Common myeloid progenitor, CD34-positive (primary cell): ENCODE measurements at regions not wholly inside any gene's neighbourhood (a gene's known extent, or its start where the extent isn't known, plus 50 kb on each side); places are given as distances from the start of the nearest gene placed in this dataset.

Source experiments
- CTCF ChIA-PET: fragments of 350-600 bp; sonication (Branson Sonifier 250); formaldehyde crosslinking; loops from one replicate; lab custom pipeline; 2021; ENCODE audit warnings: antibody characterized with exemption; lab: Charles Lee
- POLR2A ChIA-PET: fragments of 350-600 bp; sonication (Branson Sonifier 250); formaldehyde crosslinking; loops from one replicate; lab custom pipeline; 2021; ENCODE audit warnings: antibody characterized with exemption; lab: Charles Lee
- DNase-seq, 3 donors: peaks; one replicate each; pipeline versions ENCODE4 v3.0.0 to v3.0.0-alpha.2; 2013
- H3K27ac ChIP-seq, 2 experiments: 1 replicate in 1 of 2; 2 replicates in 1 of 2; pipeline ENCODE4 v1.7.0; 2013; ENCODE audit warnings: inconsistent platforms in 2 of 2, low read length in 2 of 2, mild to moderate bottlenecking in 2 of 2, low read depth in 1 of 2, moderate library complexity in 1 of 2; ENCODE audit not compliant: severe bottlenecking in 2 of 2, insufficient read depth in 1 of 2, poor library complexity in 1 of 2
- H3K27me3 ChIP-seq, 5 experiments: replicated peaks in 2 of 5; 1 replicate in 3 of 5; 2 replicates in 2 of 5; pipeline versions ENCODE4 v1.6.1 to v1.7.0; 2013; ENCODE audit warnings: low read length in 4 of 5, mild to moderate bottlenecking in 2 of 5, moderate library complexity in 2 of 5, inconsistent platforms in 1 of 5; ENCODE audit not compliant: insufficient read depth in 5 of 5, control insufficient read depth in 4 of 5
- H3K36me3 ChIP-seq, 4 experiments: 1 replicate in 2 of 4; 2 replicates in 2 of 4; pipeline versions ENCODE4 v1.6.1 to v1.7.0; 2013; ENCODE audit warnings: low read length in 3 of 4, control low read depth in 1 of 4, mild to moderate bottlenecking in 1 of 4; ENCODE audit not compliant: control insufficient read depth in 4 of 4, insufficient read depth in 4 of 4
- H3K4me1 ChIP-seq, 4 experiments: 1 replicate in 3 of 4; 2 replicates in 1 of 4; pipeline versions ENCODE4 v1.6.1 to v1.7.1; 2013; ENCODE audit warnings: low read length in 3 of 4, mild to moderate bottlenecking in 3 of 4, control low read depth in 1 of 4, inconsistent platforms in 1 of 4, moderate library complexity in 1 of 4; ENCODE audit not compliant: control insufficient read depth in 4 of 4, insufficient read depth in 4 of 4; ENCODE audit errors: control extremely low read depth in 1 of 4
- H3K4me3 ChIP-seq, 7 experiments: 1 replicate in 4 of 7; 2 replicates in 3 of 7; pipeline versions ENCODE4 v1.5.1 to v1.7.0; 2013; ENCODE audit warnings: mild to moderate bottlenecking in 7 of 7, low read length in 6 of 7, moderate library complexity in 6 of 7, inconsistent platforms in 2 of 7, low read depth in 2 of 7, control low read depth in 1 of 7; ENCODE audit not compliant: insufficient read depth in 4 of 7, control insufficient read depth in 1 of 7; ENCODE audit errors: extremely low read depth in 1 of 7
- H3K9me3 ChIP-seq, 5 experiments: 1 replicate in 4 of 5; 2 replicates in 1 of 5; pipeline versions ENCODE4 v1.6.1 to v1.7.1; 2013; ENCODE audit warnings: low read length in 4 of 5, mild to moderate bottlenecking in 2 of 5, inconsistent platforms in 1 of 5, low read depth in 1 of 5, moderate library complexity in 1 of 5; ENCODE audit not compliant: control insufficient read depth in 4 of 5, insufficient read depth in 2 of 5; ENCODE audit errors: control extremely low read depth in 1 of 5
- WGBS: methylation state at CpG from one replicate; pipeline ENCODE4 v1.1.5; 2013; ENCODE audit not compliant: insufficient coverage; 5-methylcytosine and 5-hydroxymethylcytosine counted together

DNA sequence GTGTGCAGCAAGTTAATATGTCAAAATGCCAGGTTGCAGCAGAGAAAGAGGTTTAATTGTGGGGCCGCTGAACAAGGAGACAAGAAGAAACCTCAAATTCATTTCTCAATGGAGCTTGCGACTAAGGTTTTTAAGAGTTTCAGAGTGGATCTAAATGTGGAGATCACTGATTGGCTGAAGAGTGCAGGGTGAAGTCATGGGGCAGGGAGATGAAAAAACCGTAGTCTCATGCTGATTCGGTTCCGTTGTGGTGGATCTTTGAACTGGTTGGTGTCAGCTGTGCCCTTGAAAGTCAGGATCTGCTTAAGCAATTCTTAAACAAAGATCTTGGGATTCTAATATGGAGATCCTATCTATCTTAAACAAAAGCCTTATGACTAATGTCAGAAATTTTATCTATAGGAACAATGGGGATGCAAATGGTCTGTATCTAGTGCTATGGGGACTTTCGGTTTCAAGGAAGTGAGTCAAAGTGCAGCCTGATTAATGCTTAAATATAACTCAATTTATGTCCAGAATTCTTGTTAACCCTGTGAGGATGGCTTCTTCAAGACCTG is 173.9 kb upstream of the CENPE start:
- ChIA-PET POLR2A (no interaction called here), CTCF (no interaction called here)
- Histone ChIP-seq H3K36me3 (no peaks in the 10 kb centered on the region), H3K4me3 (no peak overlapping the region), H3K27me3 (no peaks in the 10 kb centered on the region), H3K27ac (no peak overlapping the region), H3K9me3 (no peaks in the 10 kb centered on the region), H3K4me1 (no peaks in the 10 kb centered on the region)
- DNase-seq, result no peak
- 89% methylated on average over 4 of the region's 6 CpGs for WGBS

DNA sequence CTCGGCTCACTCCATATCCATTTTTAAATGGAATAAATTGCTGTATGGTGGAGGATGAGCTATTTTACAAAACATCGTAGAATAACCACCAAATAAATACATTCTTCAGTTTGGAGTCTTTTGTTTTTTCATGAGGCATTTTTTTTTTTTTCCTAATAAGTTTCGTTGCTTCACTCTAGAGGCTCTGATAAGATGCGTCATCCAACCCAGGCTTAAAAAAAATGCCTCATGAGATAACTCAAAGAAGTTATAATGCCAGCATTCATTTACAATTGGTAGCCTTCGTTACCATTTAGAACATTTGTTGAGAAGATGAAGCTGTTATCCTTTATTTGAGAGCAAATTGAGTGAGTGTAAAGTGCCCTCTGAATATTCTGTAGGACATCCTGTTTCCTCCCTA is 172.2 kb upstream of the CENPE start:
- no peak for DNase-seq
- WGBS, result no CpG with 5 or more reads among the region's 5 CpGs
- Histone ChIP-seq H3K36me3 (no peaks in the 10 kb centered on the region), H3K4me3 (no peak overlapping the region), H3K27ac (no peak overlapping the region), H3K9me3 (no peaks in the 10 kb centered on the region), H3K4me1 (no peaks in the 10 kb centered on the region), H3K27me3 (no peaks in the 10 kb centered on the region)
- ChIA-PET CTCF (no interaction called here), POLR2A (no interaction called here)

DNA sequence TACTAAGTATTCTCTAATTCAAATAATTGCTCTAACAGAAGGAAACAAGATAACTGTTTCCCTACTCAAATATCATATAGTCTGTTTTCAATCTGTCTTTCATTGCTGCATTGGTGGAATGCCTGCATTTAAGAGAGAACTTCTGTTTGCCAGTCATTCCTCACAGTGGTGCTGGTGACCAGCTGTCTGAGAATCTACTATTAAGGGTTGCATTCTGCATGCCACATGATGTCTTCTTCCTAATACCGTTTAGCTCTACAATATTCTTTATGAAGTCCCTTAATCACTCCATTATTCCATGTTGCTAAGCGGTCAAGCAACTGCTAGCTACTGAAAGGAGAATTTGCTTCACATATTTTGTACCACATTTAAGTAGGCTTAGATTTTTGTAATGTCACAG is 167.1 kb upstream of the CENPE start:
- Histone ChIP-seq H3K9me3 (peaks cover 0 to 4% (median 0%) of the 10 kb centered on the region in 5 experiments), H3K27ac (no peak overlapping the region), H3K4me1 (no peaks in the 10 kb centered on the region), H3K27me3 (no peaks in the 10 kb centered on the region), H3K4me3 (no peak overlapping the region), H3K36me3 (no peaks in the 10 kb centered on the region)
- WGBS, result no CpG with 5 or more reads among the region's 2 CpGs
- ChIA-PET POLR2A (no interaction called here), CTCF (no interaction called here)
- no peak for DNase-seq

DNA sequence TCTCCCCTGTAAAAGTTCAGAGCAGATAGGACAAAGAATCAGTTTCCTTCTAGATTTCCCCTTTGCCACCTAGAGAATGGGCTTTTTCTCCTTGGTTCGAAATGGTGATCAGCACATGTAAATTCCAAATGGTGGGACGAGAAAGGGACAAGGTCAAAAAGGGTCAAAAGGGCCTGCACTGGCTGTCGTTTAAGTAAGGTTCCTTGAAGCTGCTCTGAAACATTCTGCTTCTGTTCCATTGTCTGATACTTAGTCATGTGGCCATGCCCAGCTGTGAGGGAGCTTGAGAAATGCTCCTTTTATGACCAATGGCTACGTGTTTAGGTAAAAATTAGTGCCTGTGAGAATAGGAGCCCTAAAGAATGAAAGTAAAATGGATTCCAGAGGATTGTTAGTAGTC is 165.9 kb upstream of the CENPE start:
- ChIA-PET CTCF (no interaction called here), POLR2A (no interaction called here)
- Histone ChIP-seq H3K4me3 (no peak overlapping the region), H3K9me3 (peaks cover 0 to 8% (median 3%) of the 10 kb centered on the region in 5 experiments), H3K27ac (no peak overlapping the region), H3K4me1 (no peaks in the 10 kb centered on the region), H3K27me3 (no peaks in the 10 kb centered on the region), H3K36me3 (no peaks in the 10 kb centered on the region)
- DNase-seq, result no peak
- 96% methylated on average over 4 of the region's 4 CpGs for WGBS

DNA sequence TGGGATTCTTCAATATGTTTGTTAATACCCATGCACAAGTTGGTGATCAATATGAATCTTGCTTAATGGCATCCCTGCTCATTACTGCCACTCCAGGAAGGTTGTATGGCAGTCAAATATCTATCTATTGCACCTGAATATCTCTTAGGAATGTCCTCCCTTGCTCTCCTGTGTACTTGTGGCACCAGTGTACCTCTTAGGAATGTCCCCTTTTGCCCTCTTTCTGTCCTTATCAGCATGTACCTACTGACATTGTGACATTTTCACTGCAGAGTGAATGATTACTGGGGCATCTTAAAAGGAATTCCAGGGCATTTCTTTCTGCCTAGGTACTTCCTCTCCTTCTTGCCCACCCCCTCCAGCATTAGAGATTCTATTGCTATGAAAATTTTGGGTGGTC is 163.8 kb upstream of the CENPE start:
- Histone ChIP-seq H3K4me1 (no peaks in the 10 kb centered on the region), H3K4me3 (no peak overlapping the region), H3K27me3 (no peaks in the 10 kb centered on the region), H3K9me3 (peaks cover 0 to 9% (median 3%) of the 10 kb centered on the region in 5 experiments), H3K27ac (no peak overlapping the region), H3K36me3 (no peaks in the 10 kb centered on the region)
- ChIA-PET CTCF (no interaction called here), POLR2A (no interaction called here)
- DNase-seq, result no peak

DNA sequence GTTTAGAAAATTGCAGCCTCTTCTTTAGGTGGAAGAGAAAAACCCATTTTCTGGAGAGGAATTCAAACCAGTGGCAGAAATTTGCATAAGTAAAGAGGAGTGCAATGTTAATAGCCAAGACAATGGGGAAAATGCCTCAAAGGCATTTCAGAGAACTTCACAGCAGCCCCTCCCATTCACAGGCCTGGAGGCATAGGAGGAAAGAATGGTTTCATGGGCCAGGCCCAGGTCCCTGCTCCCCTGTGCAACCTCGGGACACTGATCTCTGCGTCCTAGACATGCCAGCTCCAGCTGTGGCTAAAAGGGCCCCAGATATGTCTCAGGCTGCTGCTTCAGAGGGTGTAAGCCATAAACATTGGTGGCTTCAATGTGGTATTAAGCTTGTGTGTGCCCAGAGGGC is 161.8 kb upstream of the CENPE start:
- no peak overlapping the region for H3K27ac ChIP-seq
- ChIA-PET POLR2A (no interaction called here), CTCF (no interaction called here)
- no peak overlapping the region for H3K4me3 ChIP-seq
- peaks cover 0 to 9% (median 3%) of the 10 kb centered on the region in 5 experiments for H3K9me3 ChIP-seq
- no peaks in the 10 kb centered on the region for H3K4me1 ChIP-seq
- H3K36me3 ChIP-seq, result no peaks in the 10 kb centered on the region
- DNase-seq, result no peak
- 96% methylated on average over 2 of the region's 2 CpGs for WGBS
- no peaks in the 10 kb centered on the region for H3K27me3 ChIP-seq

DNA sequence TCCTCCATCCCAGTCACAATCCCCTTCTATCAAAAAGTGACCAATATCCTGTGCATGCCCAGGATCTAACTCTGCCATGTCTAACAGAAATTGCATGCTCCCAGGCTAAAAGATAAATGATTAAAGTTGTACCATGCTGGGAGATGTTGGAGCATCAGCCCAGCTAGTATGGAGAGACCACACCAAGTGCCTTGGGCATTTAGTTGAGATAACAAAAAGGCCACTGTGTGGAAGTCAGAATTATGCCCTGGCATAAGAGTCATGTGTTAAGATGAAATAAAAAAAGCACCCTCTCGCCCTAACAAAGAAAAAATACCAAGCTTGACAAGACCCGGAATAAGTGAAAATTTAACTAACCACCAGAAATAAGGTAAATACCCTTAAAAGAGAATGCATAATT is 155.9 kb upstream of the CENPE start:
- DNase-seq, result no peak
- WGBS, result no CpG with 5 or more reads among the region's 2 CpGs
- H3K27ac ChIP-seq, result no peak overlapping the region
- H3K4me3 ChIP-seq, result no peak overlapping the region
- ChIA-PET CTCF (no interaction called here), POLR2A (no interaction called here)
- no peaks in the 10 kb centered on the region for H3K36me3 ChIP-seq
- no peaks in the 10 kb centered on the region for H3K27me3 ChIP-seq
- H3K9me3 ChIP-seq, result peaks cover 0 to 2% (median 0%) of the 10 kb centered on the region in 5 experiments
- no peaks in the 10 kb centered on the region for H3K4me1 ChIP-seq
